ENCODE measurements at regions not wholly inside any gene's neighbourhood (a gene's known extent, or its start where the extent isn't known, plus 50 kb on each side); places are given as distances from the start of the nearest gene placed in this dataset.
"Not testable (repeated sequence)": the region's sequence is repeated elsewhere in the genome, so short reads cannot be mapped to it uniquely, and the experiment has no call there.

- not testable (repeated sequence) for TF ChIP-seq CTCF (IDR thresholded peaks at IDR 0.05; ENCODE audit: insufficient read depth, low read length, poor library complexity, severe bottlenecking); EZH2phosphoT487 (conservative IDR thresholded peaks at IDR 0.05; ENCODE audit: low read length)
Observed at GRCh38 chr1:120465900-120466299, 51.1 kb downstream of the NBPF8 start.

Measured in SU-DHL-6 (cell line).